ENCODE measurements at regions not wholly inside any gene's neighbourhood (a gene's known extent, or its start where the extent isn't known, plus 50 kb on each side); places are given as distances from the start of the nearest gene placed in this dataset.

- H3K27me3 ChIP-seq, result no peaks in the 10 kb centered on the region
- TF ChIP-seq POLR2A (IDR thresholded peaks at IDR 0.05) (no peak), POLR2AphosphoS5 (IDR thresholded peaks at IDR 0.05) (no peak), CTCF (IDR thresholded peaks at IDR 0.05) (no peak)
- H3K4me1 ChIP-seq, result peaks cover 10 to 14% of the 10 kb centered on the region in 2 donors
- H3K36me3 ChIP-seq, result no peaks in the 10 kb centered on the region
- no peaks in the 10 kb centered on the region for H3K9me3 ChIP-seq
- no peak for DNase-seq (ENCODE audit: low spot score in 2 of 2)
- intact Hi-C loops (cut with DNase I; ENCODE audit: low total_unique reads), result no loop called here
- H3K4me3 ChIP-seq, result no peak overlapping the region
- peak overlapping the region in 1 of 2 donors; percentile 87 for H3K27ac ChIP-seq
Observed at GRCh38 chr1:229203991-229204632, 66.8 kb upstream of the RAB4A start.

- Histone ChIP-seq H3K4me1 (peaks cover 4 to 7% of the 10 kb centered on the region in 2 donors), H3K27ac (peak overlapping the region; percentile 48 to 87)
Observed at GRCh38 chr1:229204921-229205777, 65.8 kb upstream of the RAB4A start.

GRCh38 chr1:229205854-229206253 lies 65.1 kb upstream of the RAB4A start:
- Histone ChIP-seq H3K27ac (peak overlapping the region; percentile 48 to 87), H3K9me3 (no peaks in the 10 kb centered on the region), H3K36me3 (no peaks in the 10 kb centered on the region), H3K4me3 (no peak overlapping the region), H3K4me1 (peaks cover 0 to 6% of the 10 kb centered on the region in 2 donors), H3K27me3 (no peaks in the 10 kb centered on the region)
- TF ChIP-seq POLR2A (IDR thresholded peaks at IDR 0.05) (no peak), CTCF (IDR thresholded peaks at IDR 0.05) (no peak), POLR2AphosphoS5 (IDR thresholded peaks at IDR 0.05) (no peak)
- intact Hi-C loops (cut with DNase I; ENCODE audit: low total_unique reads), result no loop called here
- DNase-seq (ENCODE audit: low spot score in 2 of 2), result no peak

More at GRCh38 chr1:229204921-229205777, 65.8 kb upstream of the RAB4A start:
- no peaks in the 10 kb centered on the region for H3K27me3 ChIP-seq
- no peaks in the 10 kb centered on the region for H3K9me3 ChIP-seq
- no peaks in the 10 kb centered on the region for H3K36me3 ChIP-seq
- H3K4me3 ChIP-seq, result peak overlapping the region in 1 of 3 donors; percentile 11
- no peak for DNase-seq (ENCODE audit: low spot score in 2 of 2)
- intact Hi-C loops (cut with DNase I; ENCODE audit: low total_unique reads), result no loop called here
- TF ChIP-seq POLR2AphosphoS5 (IDR thresholded peaks at IDR 0.05), result no peak

GRCh38 chr1:229207916-229208315 lies 63.0 kb upstream of the RAB4A start:
- no peak overlapping the region for H3K4me3 ChIP-seq
- H3K9me3 ChIP-seq, result no peaks in the 10 kb centered on the region
- no peak for DNase-seq (ENCODE audit: low spot score in 2 of 2)
- intact Hi-C loops (cut with DNase I; ENCODE audit: low total_unique reads), result no loop called here
- H3K36me3 ChIP-seq, result no peaks in the 10 kb centered on the region
- H3K4me1 ChIP-seq, result peaks cover 0 to 6% of the 10 kb centered on the region in 2 donors
- TF ChIP-seq POLR2AphosphoS5 (IDR thresholded peaks at IDR 0.05) (no peak), POLR2A (IDR thresholded peaks at IDR 0.05) (no peak), CTCF (IDR thresholded peaks at IDR 0.05) (no peak)
- no peak overlapping the region for H3K27ac ChIP-seq
- H3K27me3 ChIP-seq, result no peaks in the 10 kb centered on the region

- Histone ChIP-seq H3K4me3 (no peak overlapping the region), H3K36me3 (no peaks in the 10 kb centered on the region), H3K4me1 (peaks cover 0 to 6% of the 10 kb centered on the region in 2 donors), H3K27me3 (no peaks in the 10 kb centered on the region), H3K27ac (no peak overlapping the region), H3K9me3 (no peaks in the 10 kb centered on the region)
- intact Hi-C loops (cut with DNase I; ENCODE audit: low total_unique reads), result no loop called here
- no peak for TF ChIP-seq POLR2AphosphoS5 (IDR thresholded peaks at IDR 0.05)
- TF ChIP-seq CTCF (IDR thresholded peaks at IDR 0.05), result no peak
- no peak for TF ChIP-seq POLR2A (IDR thresholded peaks at IDR 0.05)
- DNase-seq (ENCODE audit: low spot score in 2 of 2), result no peak
Observed at GRCh38 chr1:229208481-229208880, 62.4 kb upstream of the RAB4A start.

Data from breast epithelium (tissue), 4 donors.